Tibial artery (tissue), 4 donors: ENCODE measurements at regions not wholly inside any gene's neighbourhood (a gene's known extent, or its start where the extent isn't known, plus 50 kb on each side); places are given as distances from the start of the nearest gene placed in this dataset.

Experiments used
- DNase-seq, 2 donors: peaks; one replicate each; pipeline ENCODE4 v3.0.0-alpha.2; 2019
- H3K27ac ChIP-seq, 2 donors: fragments of 200-600 bp; sonication (generic) in 1 of 2; 1 replicate in 1 of 2; 2 replicates in 1 of 2; pipeline ENCODE4 v1.5.1; 2018 to 2019; ENCODE audit warnings: mild to moderate bottlenecking in 1 of 2
- H3K27me3 ChIP-seq, 2 donors: fragments of 200-600 bp; sonication (generic) in 1 of 2; one replicate each; pipeline versions ENCODE4 v1.5.1 to v1.6.0; 2016 to 2019
- H3K36me3 ChIP-seq, 3 donors: fragments of 200-600 bp; sonication (generic) in 2 of 3; one replicate each; pipeline ENCODE4 v1.5.1; 2016 to 2019; ENCODE audit warnings: mild to moderate bottlenecking in 2 of 3
- H3K4me1 ChIP-seq, 4 donors: fragments of 200-600 bp; sonication (generic) in 2 of 4; 1 replicate in 3 of 4; 2 replicates in 1 of 4; pipeline ENCODE4 v1.5.1; 2016 to 2019
- H3K4me3 ChIP-seq, 2 donors: fragments of 200-600 bp; sonication (generic) in 1 of 2; 1 replicate in 1 of 2; 2 replicates in 1 of 2; pipeline ENCODE4 v1.5.1; 2018 to 2019; ENCODE audit warnings: mild to moderate bottlenecking in 2 of 2
- H3K9me3 ChIP-seq, 3 donors: fragments of 200-600 bp; sonication (generic) in 1 of 3; one replicate each; pipeline ENCODE4 v1.5.1; 2016 to 2019
- CTCF ChIP-seq, 2 experiments: fragments of 200-600 bp in 1 of 2; fragments of 450-650 bp in 1 of 2; IDR thresholded peaks; one replicate each; pipeline ENCODE4 v1.5.1; 2017 to 2019; ENCODE audit warnings: antibody characterized with exemption in 2 of 2, mild to moderate bottlenecking in 1 of 2, moderate library complexity in 1 of 2
- intact Hi-C: fragments of 100-400 bp; cut with DNase I; formaldehyde crosslinking; loops from one replicate; pipeline ENCODE4 v1.15.0; 2023; ENCODE audit warnings: low total_unique reads

GRCh38 chr20:50396623-50397022, 113.6 kb upstream of the PTPN1 start:
- H3K4me3 ChIP-seq, result no peak overlapping the region
- TF ChIP-seq CTCF (IDR thresholded peaks at IDR 0.05), result no peak
- DNase-seq, result no peak
- no peaks in the 10 kb centered on the region for H3K27me3 ChIP-seq
- intact Hi-C loops, result loop anchor here (5.0 kb wide), 2 partner anchors 89 to 204 kb away; partner anchors contain the start of gene CEBPB
- peak overlapping the region; percentile 87 to 96 for H3K27ac ChIP-seq
- no peaks in the 10 kb centered on the region for H3K9me3 ChIP-seq
- H3K36me3 ChIP-seq, result no peaks in the 10 kb centered on the region
- peaks cover 0 to 88% (median 65%) of the 10 kb centered on the region in 4 donors for H3K4me1 ChIP-seq

- Histone ChIP-seq H3K27ac (peak overlapping the region; percentile 87 to 96), H3K27me3 (no peaks in the 10 kb centered on the region), H3K36me3 (no peaks in the 10 kb centered on the region), H3K4me1 (peaks cover 0 to 92% (median 65%) of the 10 kb centered on the region in 4 donors), H3K9me3 (no peaks in the 10 kb centered on the region), H3K4me3 (no peak overlapping the region)
- no peak for TF ChIP-seq CTCF (IDR thresholded peaks at IDR 0.05)
- intact Hi-C loops, result loop anchor here (5.0 kb wide), 2 partner anchors 90 to 205 kb away; partner anchors contain the start of gene CEBPB
- no peak for DNase-seq
Measured at GRCh38 chr20:50397058-50397457, 113.1 kb upstream of the PTPN1 start.

- Histone ChIP-seq H3K9me3 (no peaks in the 10 kb centered on the region), H3K4me3 (no peak overlapping the region), H3K36me3 (no peaks in the 10 kb centered on the region), H3K27ac (peak overlapping the region; percentile 87 to 96), H3K4me1 (peaks cover 0 to 96% (median 71%) of the 10 kb centered on the region in 4 donors), H3K27me3 (no peaks in the 10 kb centered on the region)
- DNase-seq, result no peak
- no peak for TF ChIP-seq CTCF (IDR thresholded peaks at IDR 0.05)
- intact Hi-C loops, result loop anchor here (5.0 kb wide), 2 partner anchors 91 to 206 kb away; partner anchors contain the start of gene CEBPB
Measured at GRCh38 chr20:50398064-50398463, 112.1 kb upstream of the PTPN1 start.

- H3K36me3 ChIP-seq, result no peaks in the 10 kb centered on the region
- H3K4me3 ChIP-seq, result no peak overlapping the region
- no peaks in the 10 kb centered on the region for H3K9me3 ChIP-seq
- intact Hi-C loops, result loop anchor here (5.0 kb wide), 2 partner anchors 91 to 206 kb away; partner anchors contain the start of gene CEBPB
- DNase-seq, result no peak
- no peaks in the 10 kb centered on the region for H3K27me3 ChIP-seq
- peak overlapping the region; percentile 87 to 96 for H3K27ac ChIP-seq
- H3K4me1 ChIP-seq, result peaks cover 0 to 98% (median 75%) of the 10 kb centered on the region in 4 donors
- TF ChIP-seq CTCF (IDR thresholded peaks at IDR 0.05), result no peak
Measured at GRCh38 chr20:50398471-50398820, 111.7 kb upstream of the PTPN1 start.

GRCh38 chr20:50398821-50399554, 111.2 kb upstream of the PTPN1 start:
- no peaks in the 10 kb centered on the region for H3K9me3 ChIP-seq
- DNase-seq, result peak; percentile 88 to 98
- no peaks in the 10 kb centered on the region for H3K36me3 ChIP-seq
- peaks cover 0 to 98% (median 78%) of the 10 kb centered on the region in 4 donors for H3K4me1 ChIP-seq
- H3K4me3 ChIP-seq, result no peak overlapping the region
- peak overlapping the region; percentile 87 to 96 for H3K27ac ChIP-seq
- intact Hi-C loops, result loop anchor here (5.0 kb wide), 2 partner anchors 92 to 207 kb away; partner anchors contain the start of gene CEBPB
- TF ChIP-seq CTCF (IDR thresholded peaks at IDR 0.05), result peak in 1 of 2 experiments; percentile 23
- no peaks in the 10 kb centered on the region for H3K27me3 ChIP-seq
